DND-41 (cell line): ENCODE measurements at regions not wholly inside any gene's neighbourhood (a gene's known extent, or its start where the extent isn't known, plus 50 kb on each side); places are given as distances from the start of the nearest gene placed in this dataset.

ENCODE experiments used
- CTCF ChIP-seq: IDR thresholded peaks from 2 replicates; pipeline ENCODE4 v1.5.1; 2012; ENCODE audit warnings: borderline replicate concordance, low read length, moderate library complexity, mild to moderate bottlenecking; ENCODE audit not compliant: poor library complexity, severe bottlenecking; ENCODE audit errors: extremely low read depth
- EZH2 ChIP-seq: IDR thresholded peaks from 3 replicates; pipeline ENCODE4 v1.6.1; 2012; ENCODE audit warnings: borderline replicate concordance, low read depth, mild to moderate bottlenecking, moderate library complexity, low read length, inconsistent platforms; ENCODE audit not compliant: severe bottlenecking

DNA sequence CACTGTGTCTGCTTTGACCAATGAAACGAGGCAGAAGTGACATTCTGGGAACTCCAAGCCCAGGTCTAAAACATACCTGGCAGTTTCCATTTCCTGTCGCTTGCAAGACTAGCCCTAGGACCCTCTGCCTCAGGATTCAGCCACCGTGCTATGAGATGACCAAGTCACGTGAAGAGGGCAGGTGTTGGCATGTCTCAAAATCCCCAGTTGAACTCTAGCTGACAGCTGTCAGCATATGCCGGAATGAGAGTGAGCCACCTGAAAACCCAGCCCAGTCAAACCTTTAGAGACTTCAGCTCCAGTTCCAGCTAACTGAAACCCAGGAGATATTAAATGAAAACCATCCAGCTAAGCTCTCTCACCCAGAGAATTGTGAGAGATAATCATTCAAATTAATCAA is 89.9 kb upstream of the PPP1R3A start:
- no peak for TF ChIP-seq EZH2
- no peak for TF ChIP-seq CTCF
